Activated naive CD4-positive, alpha-beta T cell treated with anti-CD3 and anti-CD28 coated beads, Interleukin-2, amount 10 ng/mL, durations not matched to agents 7 days and 5 days (primary cell): ENCODE measurements at regions not wholly inside any gene's neighbourhood (a gene's known extent, or its start where the extent isn't known, plus 50 kb on each side); places are given as distances from the start of the nearest gene placed in this dataset.

ENCODE experiments used
- CTCF ChIA-PET: fragments of 350-600 bp; sonication (Branson Sonifier 250); formaldehyde crosslinking; loops from one replicate; lab custom pipeline; 2021; ENCODE audit warnings: antibody characterized with exemption; lab: Charles Lee
- DNase-seq: peaks from one replicate; pipeline ENCODE4 v3.0.0-alpha.2; 2020
- H3K27ac Mint-ChIP-seq: one replicate; pipeline ENCODE4 v1.8.0; 2021; ENCODE audit warnings: mild to moderate bottlenecking, moderate library complexity, mixed read lengths
- H3K27me3 Mint-ChIP-seq: one replicate; pipeline ENCODE4 v1.8.0; 2021; ENCODE audit warnings: mild to moderate bottlenecking, mixed read lengths
- H3K36me3 Mint-ChIP-seq: one replicate; pipeline ENCODE4 v1.8.0; 2021; ENCODE audit warnings: mixed read lengths
- H3K4me1 Mint-ChIP-seq: one replicate; pipeline ENCODE4 v1.8.0; 2021; ENCODE audit warnings: mixed read lengths
- H3K4me3 Mint-ChIP-seq: one replicate; pipeline ENCODE4 v1.8.0; 2021; ENCODE audit warnings: mild to moderate bottlenecking, moderate library complexity, mixed read lengths
- H3K9me3 Mint-ChIP-seq: one replicate; pipeline ENCODE4 v1.8.0; 2021; ENCODE audit warnings: mixed read lengths

DNA sequence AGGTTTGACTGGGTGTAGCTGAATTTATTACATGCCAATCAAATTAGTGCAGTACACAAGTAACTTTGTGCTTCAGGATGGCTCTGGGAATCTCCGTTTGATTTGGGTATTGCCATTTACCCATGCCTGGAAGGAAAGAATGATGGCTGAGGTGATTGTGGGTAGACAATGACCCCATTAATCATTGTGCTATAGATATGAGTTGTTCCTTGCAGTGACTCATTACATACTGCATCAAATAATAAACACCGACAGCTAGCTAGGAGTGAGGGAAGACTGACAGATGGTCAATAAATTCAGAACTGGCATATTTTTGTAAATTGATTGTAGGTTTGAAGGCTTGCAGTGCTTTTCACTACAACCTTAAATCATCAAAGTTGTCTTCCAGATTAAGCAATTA lies 1069.5 kb downstream of the DIAPH3 start:
- no peaks in the 10 kb centered on the region for H3K36me3 Mint-ChIP-seq
- no peak overlapping the region for H3K4me3 Mint-ChIP-seq
- CTCF ChIA-PET = no interaction called here
- H3K9me3 Mint-ChIP-seq = no peaks in the 10 kb centered on the region
- no peaks in the 10 kb centered on the region for H3K27me3 Mint-ChIP-seq
- DNase-seq = no peak
- no peaks in the 10 kb centered on the region for H3K4me1 Mint-ChIP-seq
- no peak overlapping the region for H3K27ac Mint-ChIP-seq

DNA sequence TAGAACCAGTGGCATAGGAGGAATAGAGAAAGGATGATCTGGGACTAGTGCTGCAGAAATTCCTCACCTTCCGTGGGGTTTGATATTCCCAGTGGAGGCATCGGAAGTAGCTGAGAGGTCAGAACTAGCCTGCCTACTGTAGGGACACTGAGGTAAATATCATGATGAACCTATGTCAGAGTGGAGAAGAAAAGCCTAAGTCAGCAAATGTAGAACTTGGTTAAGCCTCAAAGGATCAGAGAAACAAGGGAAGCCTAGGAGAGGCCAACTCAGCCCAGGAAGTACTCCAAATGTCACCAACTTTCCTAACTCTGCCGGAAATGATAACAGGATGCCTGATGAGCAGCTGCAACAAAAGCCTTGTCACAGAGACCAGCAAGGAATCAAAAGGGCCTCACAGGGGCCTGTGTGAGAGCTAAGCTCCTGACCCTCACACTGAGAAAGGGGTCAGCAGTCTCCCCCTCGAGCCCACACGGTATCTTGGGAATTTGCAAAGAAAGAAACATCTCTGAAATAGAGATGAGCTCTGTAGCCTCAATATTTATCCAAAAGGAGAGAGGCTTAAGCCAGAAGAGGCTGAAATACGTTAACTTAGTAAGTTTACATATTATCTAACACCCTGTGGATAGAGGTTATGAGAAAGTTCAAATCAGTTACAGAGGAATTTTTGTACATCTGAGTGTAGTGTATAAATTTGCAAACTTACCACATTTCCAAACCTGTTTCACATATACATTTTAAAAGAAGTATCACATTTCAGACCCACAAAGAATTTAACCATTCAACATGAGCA lies 1064.3 kb downstream of the DIAPH3 start:
- Mint-ChIP-seq H3K27me3 (no peaks in the 10 kb centered on the region), H3K9me3 (no peaks in the 10 kb centered on the region), H3K4me3 (no peak overlapping the region), H3K4me1 (no peaks in the 10 kb centered on the region), H3K27ac (no peak overlapping the region), H3K36me3 (no peaks in the 10 kb centered on the region)
- CTCF ChIA-PET = no interaction called here
- DNase-seq = no peak

GRCh38 chr13:59103004-59103768 lies 1060.5 kb downstream of the DIAPH3 start:
- no peak overlapping the region for H3K27ac Mint-ChIP-seq
- DNase-seq = no peak
- H3K4me3 Mint-ChIP-seq = no peak overlapping the region
- no peaks in the 10 kb centered on the region for H3K4me1 Mint-ChIP-seq
- no peaks in the 10 kb centered on the region for H3K9me3 Mint-ChIP-seq
- CTCF ChIA-PET = no interaction called here
- no peaks in the 10 kb centered on the region for H3K27me3 Mint-ChIP-seq
- H3K36me3 Mint-ChIP-seq = no peaks in the 10 kb centered on the region

- no peak for DNase-seq
- Mint-ChIP-seq H3K36me3 (no peaks in the 10 kb centered on the region), H3K27ac (no peak overlapping the region), H3K9me3 (no peaks in the 10 kb centered on the region), H3K4me1 (no peaks in the 10 kb centered on the region), H3K27me3 (no peaks in the 10 kb centered on the region), H3K4me3 (no peak overlapping the region)
- CTCF ChIA-PET = no interaction called here
Measured at GRCh38 chr13:59111751-59112171, 1052.0 kb downstream of the DIAPH3 start.

DNA sequence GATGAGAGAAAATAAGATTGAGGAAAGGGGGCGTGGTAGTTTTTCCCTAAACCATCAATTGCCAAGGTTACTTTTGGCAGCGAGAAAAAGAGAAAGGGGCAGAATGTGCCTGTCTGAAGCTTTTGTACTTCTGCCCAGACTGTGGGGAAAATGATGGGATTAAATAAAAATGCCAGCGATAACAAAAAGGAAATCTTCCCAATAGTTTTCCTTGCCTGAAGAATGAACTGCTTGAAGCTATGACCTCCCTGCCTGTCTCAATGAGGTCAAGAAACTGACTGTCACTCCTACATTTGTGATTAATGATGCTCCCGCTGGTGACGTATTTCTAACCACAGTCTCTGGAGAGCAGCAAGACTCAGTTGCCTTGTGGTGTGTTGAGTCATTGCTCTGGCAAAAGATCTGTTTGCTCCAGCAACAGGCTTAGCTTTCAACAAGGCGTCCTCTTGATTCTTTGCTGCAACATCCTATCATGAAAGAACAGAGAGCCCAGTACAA lies 1051.5 kb downstream of the DIAPH3 start:
- Mint-ChIP-seq H3K4me1 (no peaks in the 10 kb centered on the region), H3K9me3 (no peaks in the 10 kb centered on the region), H3K27me3 (no peaks in the 10 kb centered on the region), H3K36me3 (no peaks in the 10 kb centered on the region), H3K4me3 (no peak overlapping the region), H3K27ac (no peak overlapping the region)
- CTCF ChIA-PET = no interaction called here
- no peak for DNase-seq

DNA sequence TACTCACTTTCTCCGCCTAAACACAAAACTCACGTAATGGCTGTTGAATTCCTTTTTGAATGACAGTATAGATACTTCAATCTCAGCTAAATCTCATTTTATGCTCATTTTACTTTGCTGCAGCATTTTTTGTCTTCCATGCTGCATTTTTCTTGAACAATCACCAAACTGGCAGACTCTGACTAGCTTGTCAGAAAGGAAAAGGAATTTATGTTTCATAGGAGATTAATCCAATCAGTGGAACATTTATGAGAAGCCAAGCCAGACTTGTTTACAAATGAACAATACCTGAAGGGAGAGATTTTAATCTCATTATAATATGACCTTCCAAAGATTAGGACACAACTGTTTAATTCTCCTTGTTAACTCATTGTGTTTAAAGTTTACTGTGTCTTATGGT lies 1044.3 kb downstream of the DIAPH3 start:
- Mint-ChIP-seq H3K4me1 (no peaks in the 10 kb centered on the region), H3K36me3 (no peaks in the 10 kb centered on the region), H3K27ac (no peak overlapping the region), H3K9me3 (no peaks in the 10 kb centered on the region), H3K27me3 (no peaks in the 10 kb centered on the region), H3K4me3 (no peak overlapping the region)
- CTCF ChIA-PET = no interaction called here
- DNase-seq = no peak

- CTCF ChIA-PET = no interaction called here
Measured at GRCh38 chr13:59120297-59120843, 1043.4 kb downstream of the DIAPH3 start.

GRCh38 chr13:59121507-59121906 lies 1042.2 kb downstream of the DIAPH3 start:
- no peaks in the 10 kb centered on the region for H3K9me3 Mint-ChIP-seq
- no peak overlapping the region for H3K27ac Mint-ChIP-seq
- no peaks in the 10 kb centered on the region for H3K4me1 Mint-ChIP-seq
- H3K4me3 Mint-ChIP-seq = no peak overlapping the region
- no peak for DNase-seq
- no peaks in the 10 kb centered on the region for H3K27me3 Mint-ChIP-seq
- CTCF ChIA-PET = no interaction called here
- no peaks in the 10 kb centered on the region for H3K36me3 Mint-ChIP-seq

More at GRCh38 chr13:59120297-59120843, 1043.4 kb downstream of the DIAPH3 start:
- no peaks in the 10 kb centered on the region for H3K27me3 Mint-ChIP-seq
- H3K4me3 Mint-ChIP-seq = no peak overlapping the region
- H3K4me1 Mint-ChIP-seq = no peaks in the 10 kb centered on the region
- H3K9me3 Mint-ChIP-seq = no peaks in the 10 kb centered on the region
- no peak overlapping the region for H3K27ac Mint-ChIP-seq
- DNase-seq = no peak
- no peaks in the 10 kb centered on the region for H3K36me3 Mint-ChIP-seq

GRCh38 chr13:59126474-59126873 lies 1037.3 kb downstream of the DIAPH3 start:
- no peaks in the 10 kb centered on the region for H3K36me3 Mint-ChIP-seq
- no peaks in the 10 kb centered on the region for H3K9me3 Mint-ChIP-seq
- H3K27me3 Mint-ChIP-seq = no peaks in the 10 kb centered on the region
- no peak for DNase-seq
- H3K4me1 Mint-ChIP-seq = no peaks in the 10 kb centered on the region
- CTCF ChIA-PET = no interaction called here
- no peak overlapping the region for H3K4me3 Mint-ChIP-seq
- no peak overlapping the region for H3K27ac Mint-ChIP-seq

DNA sequence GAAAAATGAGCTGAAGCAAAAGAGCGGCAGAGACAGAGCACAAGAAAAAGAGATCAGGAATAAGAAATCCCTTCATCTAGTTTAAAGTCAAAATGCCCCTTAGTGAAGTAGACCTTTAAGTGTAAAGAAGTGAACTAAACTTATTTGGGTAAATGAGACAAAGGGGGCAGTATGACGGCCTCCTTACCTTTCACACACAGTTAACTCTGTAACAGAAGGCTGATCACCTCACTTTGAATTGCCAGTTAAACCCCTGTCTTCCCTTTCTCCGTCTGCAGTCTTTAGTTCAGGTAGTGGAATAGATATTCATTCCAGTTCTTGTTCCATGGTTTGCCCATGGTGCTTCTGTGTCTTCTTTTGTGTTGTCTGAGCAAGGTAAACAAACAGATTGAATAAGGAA lies 1029.8 kb downstream of the DIAPH3 start:
- H3K27ac Mint-ChIP-seq = no peak overlapping the region
- H3K27me3 Mint-ChIP-seq = no peaks in the 10 kb centered on the region
- DNase-seq = no peak
- no peak overlapping the region for H3K4me3 Mint-ChIP-seq
- H3K36me3 Mint-ChIP-seq = no peaks in the 10 kb centered on the region
- H3K9me3 Mint-ChIP-seq = peaks cover 5% of the 10 kb centered on the region
- no peaks in the 10 kb centered on the region for H3K4me1 Mint-ChIP-seq
- CTCF ChIA-PET = no interaction called here

DNA sequence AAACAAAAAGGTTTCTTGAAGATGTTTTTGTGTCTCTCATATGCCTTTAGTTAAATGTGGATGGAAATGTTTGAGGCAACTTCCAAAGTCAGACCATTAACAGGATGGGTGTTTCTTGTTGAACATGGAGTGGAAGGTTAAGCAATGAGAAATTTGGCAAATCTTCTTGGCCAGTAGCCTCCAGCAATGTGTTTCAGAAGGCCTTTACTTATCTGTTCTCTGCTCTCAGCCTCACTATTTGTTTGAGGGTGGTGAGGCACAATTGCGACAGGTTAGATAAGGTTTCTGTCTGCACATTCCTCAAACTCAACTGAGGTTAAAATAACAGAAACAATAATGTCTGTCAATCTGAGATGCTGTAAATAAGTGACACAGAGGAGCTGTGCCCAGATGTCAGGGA lies 1019.0 kb downstream of the DIAPH3 start:
- no peak overlapping the region for H3K27ac Mint-ChIP-seq
- peaks cover 3% of the 10 kb centered on the region for H3K9me3 Mint-ChIP-seq
- H3K4me3 Mint-ChIP-seq = no peak overlapping the region
- CTCF ChIA-PET = no interaction called here
- no peaks in the 10 kb centered on the region for H3K4me1 Mint-ChIP-seq
- no peak for DNase-seq
- H3K27me3 Mint-ChIP-seq = no peaks in the 10 kb centered on the region
- no peaks in the 10 kb centered on the region for H3K36me3 Mint-ChIP-seq

DNA sequence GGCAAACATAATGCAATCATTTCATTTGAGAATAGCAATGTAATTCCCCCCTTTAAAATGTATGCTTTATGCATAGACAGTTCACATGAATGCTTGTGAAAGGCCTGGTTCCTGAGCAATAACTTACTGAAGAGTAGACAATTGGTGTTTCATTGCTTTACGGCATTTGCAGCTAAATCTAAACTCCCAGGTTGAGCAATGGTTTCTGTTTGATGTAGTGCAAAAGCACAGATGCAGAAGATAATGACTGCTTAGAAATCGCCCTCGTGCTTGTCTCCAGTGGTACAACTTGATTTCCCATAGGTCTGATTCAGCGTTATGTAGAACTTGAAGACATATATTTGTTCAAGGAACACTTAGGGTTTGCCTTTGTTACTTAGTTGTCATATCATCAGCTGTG lies 1018.3 kb downstream of the DIAPH3 start:
- Mint-ChIP-seq H3K9me3 (peaks cover 3% of the 10 kb centered on the region), H3K4me1 (no peaks in the 10 kb centered on the region), H3K27ac (no peak overlapping the region), H3K36me3 (no peaks in the 10 kb centered on the region), H3K4me3 (no peak overlapping the region), H3K27me3 (no peaks in the 10 kb centered on the region)
- CTCF ChIA-PET = no interaction called here
- no peak for DNase-seq

- CTCF ChIA-PET = no interaction called here
- no peak for DNase-seq
- no peaks in the 10 kb centered on the region for H3K4me1 Mint-ChIP-seq
- H3K27me3 Mint-ChIP-seq = no peaks in the 10 kb centered on the region
- no peaks in the 10 kb centered on the region for H3K36me3 Mint-ChIP-seq
- H3K27ac Mint-ChIP-seq = no peak overlapping the region
- H3K9me3 Mint-ChIP-seq = no peaks in the 10 kb centered on the region
- H3K4me3 Mint-ChIP-seq = no peak overlapping the region
Measured at GRCh38 chr13:59157181-59157580, 1006.5 kb downstream of the DIAPH3 start.

GRCh38 chr13:59166174-59166573 lies 997.6 kb downstream of the DIAPH3 start:
- no peak for DNase-seq
- no peaks in the 10 kb centered on the region for H3K27me3 Mint-ChIP-seq
- no peak overlapping the region for H3K27ac Mint-ChIP-seq
- no peak overlapping the region for H3K4me3 Mint-ChIP-seq
- peaks cover 2% of the 10 kb centered on the region for H3K9me3 Mint-ChIP-seq
- CTCF ChIA-PET = no interaction called here
- H3K4me1 Mint-ChIP-seq = no peaks in the 10 kb centered on the region
- no peaks in the 10 kb centered on the region for H3K36me3 Mint-ChIP-seq

DNA sequence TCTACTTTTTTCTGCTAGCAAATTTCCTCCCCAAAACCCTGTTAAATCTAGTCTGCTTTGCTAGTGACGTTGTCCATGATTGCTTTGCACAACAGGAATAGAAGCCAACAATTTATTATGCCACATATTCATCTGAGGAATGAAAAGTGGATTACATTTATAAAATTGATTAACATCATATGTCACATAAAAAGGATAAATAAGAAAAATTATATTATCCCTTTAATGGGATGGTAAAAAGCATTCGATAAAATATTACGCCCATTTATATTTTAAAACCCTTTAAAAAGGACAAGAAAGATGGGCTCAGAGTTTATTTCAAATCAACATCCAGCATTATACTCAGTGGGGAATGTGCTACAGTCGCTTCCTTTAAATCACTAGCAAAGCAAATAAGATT lies 991.7 kb downstream of the DIAPH3 start:
- Mint-ChIP-seq H3K27me3 (no peaks in the 10 kb centered on the region), H3K27ac (no peak overlapping the region), H3K9me3 (peaks cover 2% of the 10 kb centered on the region), H3K4me1 (no peaks in the 10 kb centered on the region), H3K4me3 (no peak overlapping the region), H3K36me3 (no peaks in the 10 kb centered on the region)
- DNase-seq = no peak
- CTCF ChIA-PET = no interaction called here
